Gastrocnemius medialis (tissue), 4 donors: ENCODE measurements at regions not wholly inside any gene's neighbourhood (a gene's known extent, or its start where the extent isn't known, plus 50 kb on each side); places are given as distances from the start of the nearest gene placed in this dataset.

ENCODE experiments used
- CTCF ChIP-seq, 5 experiments: fragments of 450-650 bp in 3 of 5; fragments of 200-600 bp in 2 of 5; sonication (generic) in 2 of 5; IDR thresholded peaks in 4 of 5; conservative IDR thresholded peaks in 1 of 5; 1 replicate in 4 of 5; 2 replicates in 1 of 5; pipeline ENCODE4 v1.5.1; 2016 to 2019; ENCODE audit warnings: antibody characterized with exemption in 5 of 5, mild to moderate bottlenecking in 3 of 5, moderate library complexity in 3 of 5
- POLR2A ChIP-seq, 2 donors: fragments of 450-650 bp; IDR thresholded peaks; one replicate each; pipeline ENCODE4 v1.6.1; 2017; ENCODE audit warnings: antibody characterized with exemption in 2 of 2, mild to moderate bottlenecking in 2 of 2, moderate library complexity in 2 of 2

GRCh38 chr12:34306133-34306830 is 284.0 kb downstream of the ALG10 start:
- TF ChIP-seq CTCF (IDR thresholded peaks at IDR 0.05 in 4 of 5, conservative IDR thresholded peaks at IDR 0.05 in 1 of 5) (no peak), POLR2A (IDR thresholded peaks at IDR 0.05) (no peak)
